GM10248 (cell line): ENCODE measurements at regions not wholly inside any gene's neighbourhood (a gene's known extent, or its start where the extent isn't known, plus 50 kb on each side); places are given as distances from the start of the nearest gene placed in this dataset.

Experiments used
- CTCF ChIA-PET: fragments of 300-600 bp; sonication (Branson Sonifier 250); formaldehyde crosslinking; extraction: SDS; loops from one replicate; lab custom pipeline; 2021; ENCODE audit warnings: antibody characterized with exemption; lab: Yijun Ruan, JAX
- POLR2A ChIA-PET: fragments of 350-650 bp; sonication (Branson Sonifier 250); formaldehyde crosslinking; extraction: SDS; loops from one replicate; lab custom pipeline; 2020; ENCODE audit warnings: antibody characterized with exemption; lab: Yijun Ruan, JAX
- DNase-seq: peaks from one replicate; pipeline ENCODE4 v3.0.0; 2012; ENCODE audit errors: extremely low spot score
- CTCF ChIP-seq: IDR thresholded peaks from 2 replicates; pipeline ENCODE4 v1.5.1; 2012; ENCODE audit warnings: mild to moderate bottlenecking, low read depth; ENCODE audit errors: extremely low read depth, missing control alignments, control extremely low read depth

GRCh38 chr5:82405618-82406204 lies 127.6 kb upstream of the RPS23 start:
- ChIA-PET POLR2A (no interaction called here), CTCF (no interaction called here)
- TF ChIP-seq CTCF, result no peak
- no peak for DNase-seq

- DNase-seq, result no peak
- TF ChIP-seq CTCF, result no peak
- CTCF ChIA-PET, result no interaction called here
- POLR2A ChIA-PET, result no interaction called here
Observed at GRCh38 chr5:82405161-82405560, 127.0 kb upstream of the RPS23 start.

GRCh38 chr5:82404382-82404945 lies 126.3 kb upstream of the RPS23 start:
- ChIA-PET POLR2A (no interaction called here), CTCF (no interaction called here)
- TF ChIP-seq CTCF, result no peak
- DNase-seq, result no peak

- no peak for DNase-seq
- POLR2A ChIA-PET, result no interaction called here
- CTCF ChIA-PET, result no interaction called here
- no peak for TF ChIP-seq CTCF
Observed at GRCh38 chr5:82403724-82404123, 125.6 kb upstream of the RPS23 start.

- no peak for TF ChIP-seq CTCF
- CTCF ChIA-PET, result no interaction called here
- POLR2A ChIA-PET, result no interaction called here
- no peak for DNase-seq
Observed at GRCh38 chr5:82403026-82403425, 124.9 kb upstream of the RPS23 start.

- no peak for TF ChIP-seq CTCF
- CTCF ChIA-PET, result interaction anchor here (1.6 kb wide), 1 partner anchor 9 kb away, joined by 5 read pairs; no protein-coding TSS in a partner anchor
- no peak for DNase-seq
- POLR2A ChIA-PET, result no interaction called here
Observed at GRCh38 chr5:82399111-82399510, 121.0 kb upstream of the RPS23 start.
